Kidney (tissue), 13 donors: ENCODE measurements at regions not wholly inside any gene's neighbourhood (a gene's known extent, or its start where the extent isn't known, plus 50 kb on each side); places are given as distances from the start of the nearest gene placed in this dataset.

ENCODE experiments used
- DNase-seq, 5 donors: peaks; one replicate each; pipeline ENCODE4 v3.0.0-alpha.2; 2013 to 2020
- FAIRE-seq: peaks from 2 replicates; lab custom pipeline; 2012; peaks lifted over from hg19 to GRCh38; lab: Jason Lieb, UNC
- H3K27ac ChIP-seq, 2 donors: one replicate each; pipeline ENCODE4 v1.7.0; 2013; ENCODE audit warnings: low read depth in 2 of 2, low read length in 2 of 2, inconsistent platforms in 1 of 2
- H3K27me3 ChIP-seq: one replicate; pipeline ENCODE4 v1.7.1; 2013; ENCODE audit warnings: low read length, inconsistent platforms; ENCODE audit not compliant: control insufficient read depth, insufficient read depth
- H3K36me3 ChIP-seq, 3 donors: one replicate each; pipeline versions ENCODE4 v1.7.0 to v1.7.1; 2013; ENCODE audit warnings: low read length in 3 of 3, control low read depth in 1 of 3, inconsistent platforms in 1 of 3; ENCODE audit not compliant: insufficient read depth in 3 of 3, control insufficient read depth in 2 of 3
- H3K4me1 ChIP-seq, 3 donors: one replicate each; pipeline versions ENCODE4 v1.7.0 to v1.7.1; 2013; ENCODE audit warnings: low read length in 3 of 3, inconsistent platforms in 1 of 3, low read depth in 1 of 3; ENCODE audit not compliant: control insufficient read depth in 2 of 3, insufficient read depth in 2 of 3
- H3K4me3 ChIP-seq, 3 donors: one replicate each; pipeline versions ENCODE4 v1.7.0 to v1.8.1; 2013; ENCODE audit warnings: low read length in 3 of 3, control low read depth in 1 of 3, inconsistent platforms in 1 of 3
- H3K9ac ChIP-seq, 3 donors: one replicate each; pipeline versions ENCODE4 v1.7.0 to v1.7.1; 2013; ENCODE audit warnings: low read length in 3 of 3, control low read depth in 1 of 3, inconsistent platforms in 1 of 3
- H3K9me3 ChIP-seq, 3 donors: one replicate each; pipeline versions ENCODE4 v1.7.0 to v1.7.1; 2013; ENCODE audit warnings: low read length in 3 of 3, control low read depth in 1 of 3, inconsistent platforms in 1 of 3; ENCODE audit not compliant: control insufficient read depth in 2 of 3, insufficient read depth in 1 of 3
- intact Hi-C: fragments of 100-400 bp; cut with DNase I; formaldehyde crosslinking; loops from one replicate; pipeline ENCODE4 v1.11.1; 2022
- TF ChIP-seq, protein P1 (sequence below): IDR thresholded peaks from 3 replicates; pipeline ENCODE4 v1.5.1; 2012; ENCODE audit warnings: mild to moderate bottlenecking, moderate library complexity, borderline replicate concordance; ENCODE audit not compliant: insufficient read depth; ENCODE audit errors: extremely low read depth
- donor health status: control.
- donor health status: control.
- donor health status: control.
- donor health status: control.
- donor health status: control.
- donor health status: DM: yes; HTN: yes; CAD: no.
- donor health status: Normal renal cell carcinoma (clear cell type).

DNA sequence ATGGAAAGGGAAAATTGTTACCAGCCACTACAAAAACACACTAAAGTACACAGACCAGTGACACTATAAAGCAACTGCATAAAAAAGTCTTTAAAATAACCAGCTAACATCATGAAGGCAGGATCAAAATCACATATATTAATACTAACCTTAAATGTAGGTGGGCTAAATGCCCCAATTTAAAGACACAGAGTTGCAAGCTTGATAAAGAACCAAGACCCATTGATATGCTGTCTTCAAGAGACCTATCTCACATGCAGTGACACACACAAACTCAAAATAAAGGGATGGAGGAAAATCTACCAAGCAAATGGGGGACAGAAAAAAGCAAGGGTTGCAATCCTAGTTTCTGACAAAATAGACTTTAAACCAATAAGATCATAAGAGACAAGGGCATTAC, 246.3 kb downstream of the SEC16B start:
- no peak for DNase-seq
- peaks cover 0 to 8% (median 2%) of the 10 kb centered on the region in 3 donors for H3K9me3 ChIP-seq
- no peak overlapping the region for H3K27ac ChIP-seq
- TF ChIP-seq, protein P1, sequence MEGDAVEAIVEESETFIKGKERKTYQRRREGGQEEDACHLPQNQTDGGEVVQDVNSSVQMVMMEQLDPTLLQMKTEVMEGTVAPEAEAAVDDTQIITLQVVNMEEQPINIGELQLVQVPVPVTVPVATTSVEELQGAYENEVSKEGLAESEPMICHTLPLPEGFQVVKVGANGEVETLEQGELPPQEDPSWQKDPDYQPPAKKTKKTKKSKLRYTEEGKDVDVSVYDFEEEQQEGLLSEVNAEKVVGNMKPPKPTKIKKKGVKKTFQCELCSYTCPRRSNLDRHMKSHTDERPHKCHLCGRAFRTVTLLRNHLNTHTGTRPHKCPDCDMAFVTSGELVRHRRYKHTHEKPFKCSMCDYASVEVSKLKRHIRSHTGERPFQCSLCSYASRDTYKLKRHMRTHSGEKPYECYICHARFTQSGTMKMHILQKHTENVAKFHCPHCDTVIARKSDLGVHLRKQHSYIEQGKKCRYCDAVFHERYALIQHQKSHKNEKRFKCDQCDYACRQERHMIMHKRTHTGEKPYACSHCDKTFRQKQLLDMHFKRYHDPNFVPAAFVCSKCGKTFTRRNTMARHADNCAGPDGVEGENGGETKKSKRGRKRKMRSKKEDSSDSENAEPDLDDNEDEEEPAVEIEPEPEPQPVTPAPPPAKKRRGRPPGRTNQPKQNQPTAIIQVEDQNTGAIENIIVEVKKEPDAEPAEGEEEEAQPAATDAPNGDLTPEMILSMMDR = no peak
- H3K27me3 ChIP-seq = no peaks in the 10 kb centered on the region
- H3K36me3 ChIP-seq = no peaks in the 10 kb centered on the region
- H3K4me3 ChIP-seq = no peak overlapping the region
- no peak for FAIRE-seq
- intact Hi-C loops = no loop called here
- no peak overlapping the region for H3K9ac ChIP-seq
- no peaks in the 10 kb centered on the region for H3K4me1 ChIP-seq

DNA sequence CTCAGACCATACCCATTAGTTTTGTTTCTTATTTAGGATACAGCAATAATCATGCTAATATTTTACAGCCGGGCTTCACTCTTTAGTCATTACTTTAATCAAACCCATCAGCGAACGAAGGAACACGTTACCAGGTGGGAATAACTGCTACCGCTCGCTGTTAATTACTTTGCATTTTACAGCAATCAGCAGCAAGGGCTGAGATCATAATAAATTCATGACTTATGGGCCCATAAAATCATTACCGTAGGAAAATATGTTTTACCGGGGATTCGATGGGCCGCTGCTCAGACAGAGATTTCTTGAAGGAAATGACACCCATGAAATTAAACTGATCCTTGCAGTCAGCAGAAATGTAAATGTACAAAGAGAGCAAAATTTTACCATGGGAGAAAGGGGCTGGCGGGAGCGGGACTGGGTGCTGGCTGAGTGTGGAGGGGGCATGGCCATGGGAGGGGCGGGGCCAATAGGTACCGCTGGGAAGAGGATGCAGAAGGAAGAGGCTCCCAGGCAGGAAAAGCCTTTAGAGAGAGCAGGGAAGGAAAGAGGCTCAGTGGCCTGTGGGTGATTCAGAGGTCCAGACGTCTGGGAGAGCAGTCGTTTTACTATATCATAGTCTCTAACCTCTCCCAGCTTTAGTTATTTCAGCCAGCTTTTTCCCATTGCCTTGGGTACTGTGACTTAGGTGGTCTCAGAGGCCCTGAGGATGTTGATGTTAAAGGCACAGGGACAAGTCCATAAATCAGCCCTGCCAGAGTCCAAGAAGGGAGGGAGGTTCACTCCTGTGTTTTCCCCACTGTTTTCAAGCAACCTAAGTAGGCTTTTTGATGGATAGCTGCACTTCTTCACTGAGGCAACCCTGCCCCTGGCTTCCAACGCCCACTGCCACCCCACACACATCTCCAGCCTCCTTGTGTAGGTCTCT, 258.9 kb downstream of the SEC16B start:
- H3K27me3 ChIP-seq = no peaks in the 10 kb centered on the region
- no peak for FAIRE-seq
- TF ChIP-seq, protein P1 = no peak
- intact Hi-C loops = no loop called here
- no peak overlapping the region for H3K4me3 ChIP-seq
- no peak overlapping the region for H3K9ac ChIP-seq
- peak in 4 of 5 donors; percentile 49 to 77 (median 68) for DNase-seq
- no peaks in the 10 kb centered on the region for H3K9me3 ChIP-seq
- no peak overlapping the region for H3K27ac ChIP-seq
- H3K36me3 ChIP-seq = no peaks in the 10 kb centered on the region
- no peaks in the 10 kb centered on the region for H3K4me1 ChIP-seq

DNA sequence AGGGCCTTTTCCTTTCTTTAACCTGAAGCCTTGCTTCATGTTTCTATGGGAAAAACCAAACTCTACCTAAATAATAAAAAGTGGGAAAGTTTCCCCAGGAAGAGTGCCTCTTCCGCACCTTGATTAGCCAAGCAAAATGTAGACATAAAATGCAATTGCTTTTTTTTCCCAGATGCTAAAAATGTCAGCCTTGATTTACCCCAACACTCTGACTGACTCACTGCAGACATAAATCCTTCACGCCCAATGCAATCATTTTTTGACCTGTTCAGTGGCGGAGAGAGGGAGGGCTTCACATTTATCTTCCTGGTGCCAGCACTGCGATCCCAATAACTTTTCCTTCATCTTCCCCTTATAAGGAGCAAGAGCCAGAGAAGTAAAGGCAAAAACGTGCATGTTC, 261.5 kb downstream of the SEC16B start:
- intact Hi-C loops = no loop called here
- TF ChIP-seq, protein P1 = no peak
- peak in 3 of 5 donors; percentile 33 to 72 (median 61) for DNase-seq

More for the DNA sequence above, 261.5 kb downstream of the SEC16B start:
- Histone ChIP-seq H3K27ac (no peak overlapping the region), H3K9ac (no peak overlapping the region), H3K9me3 (no peaks in the 10 kb centered on the region), H3K4me1 (peaks cover 0 to 3% (median 3%) of the 10 kb centered on the region in 3 donors), H3K4me3 (no peak overlapping the region), H3K27me3 (no peaks in the 10 kb centered on the region), H3K36me3 (no peaks in the 10 kb centered on the region)
- no peak for FAIRE-seq
